Kidney (tissue), 13 donors: ENCODE measurements at regions not wholly inside any gene's neighbourhood (a gene's known extent, or its start where the extent isn't known, plus 50 kb on each side); places are given as distances from the start of the nearest gene placed in this dataset.

ENCODE experiments used
- DNase-seq, 5 donors: peaks; one replicate each; pipeline ENCODE4 v3.0.0-alpha.2; 2013 to 2020
- FAIRE-seq: peaks from 2 replicates; lab custom pipeline; 2012; peaks lifted over from hg19 to GRCh38; lab: Jason Lieb, UNC
- H3K27ac ChIP-seq, 2 donors: one replicate each; pipeline ENCODE4 v1.7.0; 2013; ENCODE audit warnings: low read depth in 2 of 2, low read length in 2 of 2, inconsistent platforms in 1 of 2
- H3K27me3 ChIP-seq: one replicate; pipeline ENCODE4 v1.7.1; 2013; ENCODE audit warnings: low read length, inconsistent platforms; ENCODE audit not compliant: control insufficient read depth, insufficient read depth
- H3K36me3 ChIP-seq, 3 donors: one replicate each; pipeline versions ENCODE4 v1.7.0 to v1.7.1; 2013; ENCODE audit warnings: low read length in 3 of 3, control low read depth in 1 of 3, inconsistent platforms in 1 of 3; ENCODE audit not compliant: insufficient read depth in 3 of 3, control insufficient read depth in 2 of 3
- H3K4me1 ChIP-seq, 3 donors: one replicate each; pipeline versions ENCODE4 v1.7.0 to v1.7.1; 2013; ENCODE audit warnings: low read length in 3 of 3, inconsistent platforms in 1 of 3, low read depth in 1 of 3; ENCODE audit not compliant: control insufficient read depth in 2 of 3, insufficient read depth in 2 of 3
- H3K4me3 ChIP-seq, 3 donors: one replicate each; pipeline versions ENCODE4 v1.7.0 to v1.8.1; 2013; ENCODE audit warnings: low read length in 3 of 3, control low read depth in 1 of 3, inconsistent platforms in 1 of 3
- H3K9ac ChIP-seq, 3 donors: one replicate each; pipeline versions ENCODE4 v1.7.0 to v1.7.1; 2013; ENCODE audit warnings: low read length in 3 of 3, control low read depth in 1 of 3, inconsistent platforms in 1 of 3
- H3K9me3 ChIP-seq, 3 donors: one replicate each; pipeline versions ENCODE4 v1.7.0 to v1.7.1; 2013; ENCODE audit warnings: low read length in 3 of 3, control low read depth in 1 of 3, inconsistent platforms in 1 of 3; ENCODE audit not compliant: control insufficient read depth in 2 of 3, insufficient read depth in 1 of 3
- CTCF ChIP-seq: IDR thresholded peaks from 3 replicates; pipeline ENCODE4 v1.5.1; 2012; ENCODE audit warnings: mild to moderate bottlenecking, moderate library complexity, borderline replicate concordance; ENCODE audit not compliant: insufficient read depth; ENCODE audit errors: extremely low read depth
- intact Hi-C: fragments of 100-400 bp; cut with DNase I; formaldehyde crosslinking; loops from one replicate; pipeline ENCODE4 v1.11.1; 2022
- donor health status: control.
- donor health status: control.
- donor health status: control.
- donor health status: control.
- donor health status: control.
- donor health status: DM: yes; HTN: yes; CAD: no.
- donor health status: Normal renal cell carcinoma (clear cell type).

- H3K36me3 ChIP-seq = no peaks in the 10 kb centered on the region
- H3K27me3 ChIP-seq = no peaks in the 10 kb centered on the region
- H3K9me3 ChIP-seq = no peaks in the 10 kb centered on the region
- no peak for TF ChIP-seq CTCF
- no peak overlapping the region for H3K4me3 ChIP-seq
- DNase-seq = no peak
- no peak overlapping the region for H3K9ac ChIP-seq
- intact Hi-C loops = no loop called here
- H3K27ac ChIP-seq = no peak overlapping the region
- no peak for FAIRE-seq
- H3K4me1 ChIP-seq = no peaks in the 10 kb centered on the region
These were observed 210.6 kb upstream of the ADAMTSL1 start for GRCh38 chr9:18263377-18263776.

GRCh38 chr9:18268381-18268780 is 205.6 kb upstream of the ADAMTSL1 start:
- intact Hi-C loops = no loop called here
- no peak for TF ChIP-seq CTCF
- FAIRE-seq = no peak
- Histone ChIP-seq H3K9me3 (peaks cover 0 to 3% (median 0%) of the 10 kb centered on the region in 3 donors), H3K27me3 (no peaks in the 10 kb centered on the region), H3K9ac (no peak overlapping the region), H3K4me1 (no peaks in the 10 kb centered on the region), H3K27ac (no peak overlapping the region), H3K36me3 (no peaks in the 10 kb centered on the region), H3K4me3 (no peak overlapping the region)
- DNase-seq = no peak

GRCh38 chr9:18269561-18269960 is 204.4 kb upstream of the ADAMTSL1 start:
- no peak for DNase-seq
- Histone ChIP-seq H3K36me3 (no peaks in the 10 kb centered on the region), H3K27me3 (no peaks in the 10 kb centered on the region), H3K9me3 (peaks cover 0 to 3% (median 0%) of the 10 kb centered on the region in 3 donors), H3K4me3 (no peak overlapping the region), H3K4me1 (no peaks in the 10 kb centered on the region), H3K9ac (no peak overlapping the region), H3K27ac (no peak overlapping the region)
- FAIRE-seq = no peak
- intact Hi-C loops = no loop called here
- no peak for TF ChIP-seq CTCF

- H3K4me1 ChIP-seq = no peaks in the 10 kb centered on the region
- TF ChIP-seq CTCF = no peak
- DNase-seq = peak in 1 of 5 donors; percentile 29
- no peaks in the 10 kb centered on the region for H3K27me3 ChIP-seq
- no peaks in the 10 kb centered on the region for H3K36me3 ChIP-seq
- FAIRE-seq = peak; percentile 21
- peaks cover 0 to 12% (median 4%) of the 10 kb centered on the region in 3 donors for H3K9me3 ChIP-seq
- intact Hi-C loops = no loop called here
- H3K4me3 ChIP-seq = no peak overlapping the region
- no peak overlapping the region for H3K9ac ChIP-seq
- no peak overlapping the region for H3K27ac ChIP-seq
These were observed 199.3 kb upstream of the ADAMTSL1 start for GRCh38 chr9:18274693-18275092.
